ENCODE measurements at regions not wholly inside any gene's neighbourhood (a gene's known extent, or its start where the extent isn't known, plus 50 kb on each side); places are given as distances from the start of the nearest gene placed in this dataset.

GRCh38 chr10:63915240-63915639 is 394.0 kb downstream of the REEP3 start:
- H3K36me3 Mint-ChIP-seq (ENCODE audit: low read depth), result no peaks in the 10 kb centered on the region
- no peak overlapping the region for H3K27ac Mint-ChIP-seq
- Histone ChIP-seq H3K4me3 (no peak overlapping the region), H4K20me1 (replicated peaks; ENCODE audit: insufficient read depth) (no peaks in the 10 kb centered on the region), H3K27ac (ENCODE audit: low read depth) (no peak overlapping the region), H3K27me3 (ENCODE audit: insufficient read depth) (no peaks in the 10 kb centered on the region), H2AFZ (no peak overlapping the region), H3K4me1 (ENCODE audit: insufficient read depth) (peaks cover 11% of the 10 kb centered on the region; the same call in 1 of the 2 replicates), H3K79me2 (replicated peaks; ENCODE audit: insufficient read depth) (no peaks in the 10 kb centered on the region), H3K36me3 (ENCODE audit: insufficient read depth) (no peaks in the 10 kb centered on the region), H3F3A (replicated peaks; ENCODE audit: low read depth) (no peaks in the 10 kb centered on the region), H3K4me2 (no peak overlapping the region), H3K9me2 (ENCODE audit: insufficient read depth) (peaks cover 5% of the 10 kb centered on the region; the same call in 1 of the 2 replicates)
- ATAC-seq, result no peak
- no peaks in the 10 kb centered on the region for H3K9me3 Mint-ChIP-seq
- no peak for TF ChIP-seq POLR2AphosphoS5 (IDR thresholded peaks at IDR 0.05; ENCODE audit: low read depth)
- no peak for TF ChIP-seq ZNF114 (CRISPR knock-in tag; IDR thresholded peaks at IDR 0.05)
- no peak for TF ChIP-seq EZH2phosphoT487 (IDR thresholded peaks at IDR 0.05; ENCODE audit: unreplicated experiment)
- no peak for TF ChIP-seq STAT1 (IDR thresholded peaks at IDR 0.05; ENCODE audit: unreplicated experiment)
- TF ChIP-seq CTCF (conservative IDR thresholded peaks at IDR 0.05; ENCODE audit: low read depth in 2 of 2), result no peak
- TF ChIP-seq JUNB (IDR thresholded peaks at IDR 0.05; ENCODE audit: unreplicated experiment), result no peak
- TF ChIP-seq EZH2 (IDR thresholded peaks at IDR 0.05; ENCODE audit: low read depth, unreplicated experiment), result no peak
- no peak for TF ChIP-seq CREB1 (CRISPR knock-in tag; IDR thresholded peaks at IDR 0.05; ENCODE audit: low read depth)
- no peak for TF ChIP-seq NANOG (IDR thresholded peaks at IDR 0.05; ENCODE audit: borderline replicate concordance)
- no peak for TF ChIP-seq ZNF462 (CRISPR knock-in tag; IDR thresholded peaks at IDR 0.05)
- no peak for TF ChIP-seq ZNF331 (CRISPR knock-in tag; IDR thresholded peaks at IDR 0.05; ENCODE audit: low read depth)
- no peak for TF ChIP-seq REST (IDR thresholded peaks at IDR 0.05; ENCODE audit: unreplicated experiment)
- TF ChIP-seq ETS1 (IDR thresholded peaks at IDR 0.05), result no peak
- DNase-seq (ENCODE audit: low spot score), result no peak
- H3K4me1 Mint-ChIP-seq, result peaks cover 20% of the 10 kb centered on the region; the same call in 2 of the 3 replicates
- H3K27me3 Mint-ChIP-seq (ENCODE audit: insufficient read depth, low read depth, poor library complexity), result peaks cover 7% of the 10 kb centered on the region
- H3K4me3 Mint-ChIP-seq, result no peak overlapping the region
